ENCODE measurements at regions not wholly inside any gene's neighbourhood (a gene's known extent, or its start where the extent isn't known, plus 50 kb on each side); places are given as distances from the start of the nearest gene placed in this dataset.

GRCh38 chr14:46401066-46401465 is 250.5 kb downstream of the RPL10L start:
- TF ChIP-seq CTCF (conservative IDR thresholded peaks at IDR 0.05; ENCODE audit: low read length), result no peak
- TF ChIP-seq EZH2phosphoT487 (IDR thresholded peaks at IDR 0.05; ENCODE audit: borderline replicate concordance, low read depth, low read length), result no peak
